ENCODE measurements at regions not wholly inside any gene's neighbourhood (a gene's known extent, or its start where the extent isn't known, plus 50 kb on each side); places are given as distances from the start of the nearest gene placed in this dataset.

GRCh38 chr18:1464444-1465217 is 560.0 kb downstream of the ADCYAP1 start:
- DNase-seq, result no peak
- Histone ChIP-seq H3K79me2 (ENCODE audit: insufficient read depth) (no peaks in the 10 kb centered on the region), H3K4me3 (no peak overlapping the region), H3K4me1 (ENCODE audit: insufficient read depth) (no peaks in the 10 kb centered on the region), H4K20me1 (ENCODE audit: insufficient read depth) (no peaks in the 10 kb centered on the region), H3K9me3 (ENCODE audit: low read depth) (peaks cover 4% of the 10 kb centered on the region), H3F3A (ENCODE audit: insufficient read depth) (no peaks in the 10 kb centered on the region), H3K36me3 (ENCODE audit: low read depth) (no peaks in the 10 kb centered on the region), H3K9me2 (ENCODE audit: insufficient read depth) (no peaks in the 10 kb centered on the region), H3K27me3 (replicated peaks; ENCODE audit: insufficient read depth) (no peaks in the 10 kb centered on the region), H3K4me2 (ENCODE audit: unreplicated experiment) (no peak overlapping the region), H3K27ac (no peak overlapping the region), H2AFZ (no peak overlapping the region), H3K9ac (no peak overlapping the region)
- in situ Hi-C loops (cut with MboI), result no loop called here
- TF ChIP-seq EZH2phosphoT487 (IDR thresholded peaks at IDR 0.05; ENCODE audit: insufficient read depth, low read depth), result no peak
- no peak for TF ChIP-seq EZH2 (IDR thresholded peaks at IDR 0.05; ENCODE audit: insufficient read depth, poor library complexity, severe bottlenecking)
- 4 to 10% methylated on average over 4 of the region's 4 CpGs for WGBS, 2 experiments (ENCODE audit: low coverage in 1 of 2, low lambda C conversion rate in 2 of 2, missing lambda C conversion rate in 2 of 2)

GRCh38 chr18:1466035-1466434 is 561.4 kb downstream of the ADCYAP1 start:
- Histone ChIP-seq H3K9ac (no peak overlapping the region), H3F3A (ENCODE audit: insufficient read depth) (no peaks in the 10 kb centered on the region), H3K79me2 (ENCODE audit: insufficient read depth) (no peaks in the 10 kb centered on the region), H3K4me2 (ENCODE audit: unreplicated experiment) (no peak overlapping the region), H3K9me3 (ENCODE audit: low read depth) (peaks cover 4% of the 10 kb centered on the region), H3K36me3 (ENCODE audit: low read depth) (no peaks in the 10 kb centered on the region), H3K27ac (no peak overlapping the region), H3K4me3 (no peak overlapping the region), H4K20me1 (ENCODE audit: insufficient read depth) (no peaks in the 10 kb centered on the region), H3K9me2 (ENCODE audit: insufficient read depth) (no peaks in the 10 kb centered on the region), H2AFZ (no peak overlapping the region), H3K27me3 (replicated peaks; ENCODE audit: insufficient read depth) (no peaks in the 10 kb centered on the region), H3K4me1 (ENCODE audit: insufficient read depth) (no peaks in the 10 kb centered on the region)
- 11 to 15% methylated on average over 3 of the region's 3 CpGs for WGBS, 2 experiments (ENCODE audit: low coverage in 1 of 2, low lambda C conversion rate in 2 of 2, missing lambda C conversion rate in 2 of 2)
- in situ Hi-C loops (cut with MboI), result no loop called here
- TF ChIP-seq EZH2phosphoT487 (IDR thresholded peaks at IDR 0.05; ENCODE audit: insufficient read depth, low read depth) (no peak), EZH2 (IDR thresholded peaks at IDR 0.05; ENCODE audit: insufficient read depth, poor library complexity, severe bottlenecking) (no peak)
- DNase-seq, result no peak

GRCh38 chr18:1467461-1467964 is 562.8 kb downstream of the ADCYAP1 start:
- no peak for DNase-seq
- H3K9me2 ChIP-seq (ENCODE audit: insufficient read depth), result no peaks in the 10 kb centered on the region
- no peak overlapping the region for H3K27ac ChIP-seq
- H3K9ac ChIP-seq, result no peak overlapping the region
- H3K4me3 ChIP-seq, result no peak overlapping the region
- no peak overlapping the region for H2AFZ ChIP-seq
- no peaks in the 10 kb centered on the region for H3K27me3 ChIP-seq (replicated peaks; ENCODE audit: insufficient read depth)
- no peaks in the 10 kb centered on the region for H3F3A ChIP-seq (ENCODE audit: insufficient read depth)
- H3K9me3 ChIP-seq (ENCODE audit: low read depth), result peaks cover 4% of the 10 kb centered on the region
- no peak overlapping the region for H3K4me2 ChIP-seq (ENCODE audit: unreplicated experiment)
- TF ChIP-seq EZH2 (IDR thresholded peaks at IDR 0.05; ENCODE audit: insufficient read depth, poor library complexity, severe bottlenecking) (no peak), EZH2phosphoT487 (IDR thresholded peaks at IDR 0.05; ENCODE audit: insufficient read depth, low read depth) (no peak)
- no peaks in the 10 kb centered on the region for H3K4me1 ChIP-seq (ENCODE audit: insufficient read depth)
- in situ Hi-C loops (cut with MboI), result no loop called here
- WGBS, 2 experiments (ENCODE audit: low coverage in 1 of 2, low lambda C conversion rate in 2 of 2, missing lambda C conversion rate in 2 of 2), result 11 to 23% methylated on average over 5 of the region's 5 CpGs
- no peaks in the 10 kb centered on the region for H3K79me2 ChIP-seq (ENCODE audit: insufficient read depth)
- no peaks in the 10 kb centered on the region for H4K20me1 ChIP-seq (ENCODE audit: insufficient read depth)
- H3K36me3 ChIP-seq (ENCODE audit: low read depth), result no peaks in the 10 kb centered on the region

DNA sequence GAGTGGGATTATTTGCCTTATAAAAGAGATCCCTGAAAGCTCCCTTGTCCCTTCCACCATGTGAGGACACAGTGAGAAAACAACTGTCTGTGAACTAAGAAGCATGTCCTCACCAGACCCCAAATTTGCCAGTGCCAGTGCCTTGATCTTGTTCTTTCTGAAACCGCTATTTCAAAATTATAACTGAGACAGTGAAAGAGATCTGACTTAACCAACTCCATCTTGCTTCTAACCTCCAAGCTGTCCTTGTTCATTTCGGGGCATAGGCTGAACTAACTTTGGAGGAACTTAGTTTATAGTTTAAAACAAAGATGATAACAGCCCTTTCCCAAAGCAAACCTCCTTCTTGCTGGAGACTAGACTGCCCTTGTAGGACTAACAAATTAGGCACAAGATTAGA is 563.9 kb downstream of the ADCYAP1 start:
- H3F3A ChIP-seq (ENCODE audit: insufficient read depth), result no peaks in the 10 kb centered on the region
- no peaks in the 10 kb centered on the region for H3K4me1 ChIP-seq (ENCODE audit: insufficient read depth)
- H3K9ac ChIP-seq, result no peak overlapping the region
- peaks cover 3% of the 10 kb centered on the region for H3K9me3 ChIP-seq (ENCODE audit: low read depth)
- no peaks in the 10 kb centered on the region for H3K27me3 ChIP-seq (replicated peaks; ENCODE audit: insufficient read depth)
- WGBS, 2 experiments (ENCODE audit: low coverage in 1 of 2, low lambda C conversion rate in 2 of 2, missing lambda C conversion rate in 2 of 2), result 3% methylated on average over 2 of the region's 2 CpGs
- no peak for DNase-seq
- H3K4me3 ChIP-seq, result no peak overlapping the region
- TF ChIP-seq EZH2 (IDR thresholded peaks at IDR 0.05; ENCODE audit: insufficient read depth, poor library complexity, severe bottlenecking) (no peak), EZH2phosphoT487 (IDR thresholded peaks at IDR 0.05; ENCODE audit: insufficient read depth, low read depth) (no peak)
- no peaks in the 10 kb centered on the region for H3K9me2 ChIP-seq (ENCODE audit: insufficient read depth)
- H3K79me2 ChIP-seq (ENCODE audit: insufficient read depth), result no peaks in the 10 kb centered on the region
- H4K20me1 ChIP-seq (ENCODE audit: insufficient read depth), result no peaks in the 10 kb centered on the region
- no peak overlapping the region for H3K4me2 ChIP-seq (ENCODE audit: unreplicated experiment)
- no peak overlapping the region for H2AFZ ChIP-seq
- in situ Hi-C loops (cut with MboI), result no loop called here
- no peaks in the 10 kb centered on the region for H3K36me3 ChIP-seq (ENCODE audit: low read depth)
- no peak overlapping the region for H3K27ac ChIP-seq
